Spleen (tissue), 11 donors: ENCODE measurements at regions not wholly inside any gene's neighbourhood (a gene's known extent, or its start where the extent isn't known, plus 50 kb on each side); places are given as distances from the start of the nearest gene placed in this dataset.

Experiments used
- DNase-seq: peaks from one replicate; pipeline ENCODE4 v3.0.0-alpha.2; 2020
- H3K27ac ChIP-seq, 8 donors: fragments of 200-600 bp; sonication (generic) in 7 of 8; 1 replicate in 4 of 8; 2 replicates in 4 of 8; pipeline versions ENCODE4 v1.5.0 to v1.8.0; 2016 to 2021; ENCODE audit warnings: inconsistent platforms in 4 of 8, mild to moderate bottlenecking in 4 of 8, moderate library complexity in 1 of 8
- H3K27me3 ChIP-seq, 7 donors: fragments of 200-600 bp; sonication (generic) in 6 of 7; replicated peaks in 1 of 7; 1 replicate in 4 of 7; 2 replicates in 3 of 7; pipeline versions ENCODE4 v1.5.0 to v1.8.0; 2016 to 2021; ENCODE audit warnings: inconsistent platforms in 3 of 7, mild to moderate bottlenecking in 1 of 7
- H3K36me3 ChIP-seq, 6 donors: fragments of 200-600 bp; sonication (generic) in 5 of 6; 1 replicate in 4 of 6; 2 replicates in 2 of 6; pipeline versions ENCODE4 v1.5.0 to v1.8.0; 2016 to 2021; ENCODE audit warnings: inconsistent platforms in 2 of 6
- H3K4me1 ChIP-seq, 6 donors: fragments of 200-600 bp; sonication (generic) in 5 of 6; 1 replicate in 3 of 6; 2 replicates in 3 of 6; pipeline versions ENCODE4 v1.5.0 to v1.8.0; 2016 to 2021; ENCODE audit warnings: inconsistent platforms in 3 of 6
- H3K4me3 ChIP-seq, 8 donors: fragments of 200-600 bp; sonication (generic) in 7 of 8; 1 replicate in 4 of 8; 2 replicates in 4 of 8; pipeline versions ENCODE4 v1.5.0 to v1.8.0; 2016 to 2021; ENCODE audit warnings: inconsistent platforms in 4 of 8, mild to moderate bottlenecking in 4 of 8, moderate library complexity in 2 of 8
- H3K9me3 ChIP-seq, 8 donors: fragments of 200-600 bp; sonication (generic) in 7 of 8; 1 replicate in 4 of 8; 2 replicates in 4 of 8; pipeline versions ENCODE4 v1.5.0 to v1.8.0; 2016 to 2021; ENCODE audit warnings: inconsistent platforms in 4 of 8
- CTCF ChIP-seq, 11 experiments: fragments of 200-600 bp in 7 of 11; fragments of 450-650 bp in 4 of 11; sonication (generic) in 4 of 11; IDR thresholded peaks in 8 of 11; conservative IDR thresholded peaks in 3 of 11; 1 replicate in 7 of 11; 2 replicates in 4 of 11; pipeline versions ENCODE4 v1.4.0 to v1.8.0; 2016 to 2021; ENCODE audit warnings: antibody characterized with exemption in 11 of 11, inconsistent platforms in 4 of 11, mild to moderate bottlenecking in 1 of 11
- POLR2A ChIP-seq, 3 donors: fragments of 450-650 bp; IDR thresholded peaks; one replicate each; pipeline ENCODE4 v1.5.1; 2017; ENCODE audit warnings: antibody characterized with exemption in 3 of 3, mild to moderate bottlenecking in 1 of 3
- POLR2AphosphoS5 ChIP-seq, 3 donors: sonication (generic); formaldehyde crosslinking; IDR thresholded peaks; one replicate each; pipeline ENCODE4 v1.5.1; 2017; ENCODE audit warnings: antibody characterized with exemption in 3 of 3
- WGBS, 5 donors: extraction: QIAGEN DNeasy Blood & Tissue Kit in 3 of 5; methylation state at CpG; one replicate each; pipeline versions ENCODE4 v1.1.5 to v1.1.7; 2013 to 2018; 5-methylcytosine and 5-hydroxymethylcytosine counted together
- intact Hi-C: fragments of 100-400 bp; cut with DNase I; formaldehyde crosslinking; loops from one replicate; pipeline ENCODE4 v1.15.0; 2023; ENCODE audit warnings: low total_unique reads
- donor health status: healthy with polysubstance abuse.
- donor health status: DM: no; HTN: no; CAD: no; lungs with moderate emphysema.
- donor health status: DM: no; HTN: no; CAD: no.
- donor health status: Bipolar disorder and iron deficiency.
- donor health status: healthy.
- donor health status: DM: no; HTN: no; CAD: no.
- donor health status: DM: yes; HTN: yes; CAD: no.

GRCh38 chr16:48014349-48015135 is 141.3 kb downstream of the ABCC12 start:
- 87 to 92% (median 90%) methylated on average over 10 of the region's 10 CpGs for WGBS, 5 donors
- TF ChIP-seq CTCF (IDR thresholded peaks at IDR 0.05 in 8 of 11, conservative IDR thresholded peaks at IDR 0.05 in 3 of 11) (no peak), POLR2AphosphoS5 (IDR thresholded peaks at IDR 0.05) (no peak), POLR2A (IDR thresholded peaks at IDR 0.05) (no peak)
- no peaks in the 10 kb centered on the region for H3K4me1 ChIP-seq
- no peaks in the 10 kb centered on the region for H3K36me3 ChIP-seq
- no peak for DNase-seq
- H3K27me3 ChIP-seq, result no peaks in the 10 kb centered on the region
- H3K27ac ChIP-seq, result no peak overlapping the region
- H3K4me3 ChIP-seq, result no peak overlapping the region
- peaks cover 0 to 9% (median 0%) of the 10 kb centered on the region in 8 donors for H3K9me3 ChIP-seq
- intact Hi-C loops, result no loop called here

- Histone ChIP-seq H3K4me1 (no peaks in the 10 kb centered on the region), H3K36me3 (no peaks in the 10 kb centered on the region), H3K9me3 (peaks cover 0 to 9% (median 0%) of the 10 kb centered on the region in 8 donors), H3K27me3 (no peaks in the 10 kb centered on the region), H3K27ac (no peak overlapping the region), H3K4me3 (no peak overlapping the region)
- 73 to 77% (median 75%) methylated on average over 4 to 6 of the region's 6 CpGs for WGBS, 5 donors
- no peak for DNase-seq
- no peak for TF ChIP-seq POLR2AphosphoS5 (IDR thresholded peaks at IDR 0.05)
- no peak for TF ChIP-seq POLR2A (IDR thresholded peaks at IDR 0.05)
- no peak for TF ChIP-seq CTCF (IDR thresholded peaks at IDR 0.05 in 8 of 11, conservative IDR thresholded peaks at IDR 0.05 in 3 of 11)
- intact Hi-C loops, result no loop called here
Measured at GRCh38 chr16:48013491-48013901, 142.3 kb downstream of the ABCC12 start.

- 59 to 70% (median 65%) methylated on average over 9 of the region's 9 CpGs for WGBS, 5 donors
Measured at GRCh38 chr16:48011878-48012658, 143.7 kb downstream of the ABCC12 start.

More at GRCh38 chr16:48011878-48012658, 143.7 kb downstream of the ABCC12 start:
- H3K27ac ChIP-seq, result no peak overlapping the region
- H3K9me3 ChIP-seq, result peaks cover 0 to 9% (median 0%) of the 10 kb centered on the region in 8 donors
- no peak for DNase-seq
- TF ChIP-seq POLR2AphosphoS5 (IDR thresholded peaks at IDR 0.05) (no peak), POLR2A (IDR thresholded peaks at IDR 0.05) (no peak), CTCF (IDR thresholded peaks at IDR 0.05 in 8 of 11, conservative IDR thresholded peaks at IDR 0.05 in 3 of 11) (no peak)
- intact Hi-C loops, result no loop called here
- H3K27me3 ChIP-seq, result no peaks in the 10 kb centered on the region
- H3K4me3 ChIP-seq, result no peak overlapping the region
- H3K4me1 ChIP-seq, result no peaks in the 10 kb centered on the region
- no peaks in the 10 kb centered on the region for H3K36me3 ChIP-seq
